ENCODE measurements at regions not wholly inside any gene's neighbourhood (a gene's known extent, or its start where the extent isn't known, plus 50 kb on each side); places are given as distances from the start of the nearest gene placed in this dataset.

GRCh38 chr4:181969151-181969550, 274.1 kb upstream of the TENM3 start:
- FAIRE-seq: no peak

- no peak for FAIRE-seq
These were observed 272.8 kb upstream of the TENM3 start for GRCh38 chr4:181970366-181970765.

- no peak for FAIRE-seq
These were observed 271.8 kb upstream of the TENM3 start for GRCh38 chr4:181971411-181971810.

- FAIRE-seq: no peak
These were observed 271.2 kb upstream of the TENM3 start for GRCh38 chr4:181971973-181972372.

- no peak for FAIRE-seq
These were observed 266.4 kb upstream of the TENM3 start for GRCh38 chr4:181976764-181977163.

GRCh38 chr4:181982437-181982836, 260.8 kb upstream of the TENM3 start:
- no peak for FAIRE-seq

GRCh38 chr4:181982856-181983255, 260.3 kb upstream of the TENM3 start:
- FAIRE-seq: no peak

GRCh38 chr4:181987392-181987791, 255.8 kb upstream of the TENM3 start:
- FAIRE-seq: no peak

- FAIRE-seq: no peak
These were observed 254.1 kb upstream of the TENM3 start for GRCh38 chr4:181989071-181989470.

GRCh38 chr4:181991369-181992108, 251.7 kb upstream of the TENM3 start:
- FAIRE-seq: no peak

- FAIRE-seq: no peak
These were observed 244.6 kb upstream of the TENM3 start for GRCh38 chr4:181998398-181999295.

- no peak for FAIRE-seq
These were observed 243.1 kb upstream of the TENM3 start for GRCh38 chr4:182000077-182000476.

- FAIRE-seq: no peak
These were observed 232.3 kb upstream of the TENM3 start for GRCh38 chr4:182010876-182011275.

- no peak for FAIRE-seq
These were observed 229.0 kb upstream of the TENM3 start for GRCh38 chr4:182014164-182014563.

GRCh38 chr4:182015014-182015413, 228.2 kb upstream of the TENM3 start:
- no peak for FAIRE-seq

GRCh38 chr4:182015893-182016292, 227.3 kb upstream of the TENM3 start:
- no peak for FAIRE-seq

- FAIRE-seq: no peak
These were observed 226.2 kb upstream of the TENM3 start for GRCh38 chr4:182017038-182017437.

- FAIRE-seq: no peak
These were observed 224.5 kb upstream of the TENM3 start for GRCh38 chr4:182018691-182019090.

- no peak for FAIRE-seq
These were observed 224.0 kb upstream of the TENM3 start for GRCh38 chr4:182019148-182019652.

- no peak for FAIRE-seq
These were observed 220.3 kb upstream of the TENM3 start for GRCh38 chr4:182022909-182023308.

GRCh38 chr4:182023469-182023868, 219.7 kb upstream of the TENM3 start:
- no peak for FAIRE-seq

GRCh38 chr4:182042945-182043344, 200.3 kb upstream of the TENM3 start:
- no peak for FAIRE-seq

GRCh38 chr4:182048871-182049270, 194.3 kb upstream of the TENM3 start:
- no peak for FAIRE-seq

GRCh38 chr4:182056866-182057265, 186.3 kb upstream of the TENM3 start:
- FAIRE-seq: no peak
